ENCODE measurements at regions not wholly inside any gene's neighbourhood (a gene's known extent, or its start where the extent isn't known, plus 50 kb on each side); places are given as distances from the start of the nearest gene placed in this dataset.

GRCh38 chr7:26036092-26036491, 115.9 kb upstream of the NFE2L3 start:
- H2AFZ ChIP-seq (ENCODE audit: low read depth, low read length): no peak overlapping the region
- no peaks in the 10 kb centered on the region for H3K9me1 ChIP-seq (replicated peaks; ENCODE audit: control insufficient read depth, extremely low read depth, insufficient read depth, low read length)
- no peaks in the 10 kb centered on the region for H3K36me3 ChIP-seq (ENCODE audit: control insufficient read depth in 2 of 2, extremely low read depth in 1 of 2, insufficient read depth in 2 of 2, low read length in 2 of 2)
- no TSS peak for BruUV-seq (replicated peaks)
- no peaks in the 10 kb centered on the region for H4K20me1 ChIP-seq (replicated peaks; ENCODE audit: control insufficient read depth, extremely low read depth, insufficient read depth, low read length)
- no peak overlapping the region for H3K4me2 ChIP-seq (ENCODE audit: insufficient read depth, low read length)
- H3K9ac ChIP-seq (replicated peaks; ENCODE audit: extremely low read depth, insufficient read depth, low read length): no peak overlapping the region
- H3K27ac ChIP-seq (ENCODE audit: insufficient read depth, low read depth, low read length): no peak overlapping the region
- H3K4me1 ChIP-seq (ENCODE audit: control insufficient read depth, extremely low read depth, insufficient read depth, low read length): no peaks in the 10 kb centered on the region
- no peaks in the 10 kb centered on the region for H3K79me2 ChIP-seq (ENCODE audit: control insufficient read depth, insufficient read depth, low read length)
- H3K27me3 ChIP-seq (ENCODE audit: control insufficient read depth in 2 of 2, insufficient read depth in 2 of 2, low read length in 2 of 2): no peaks in the 10 kb centered on the region
- dilution Hi-C loops (cut with MboI; ENCODE audit: extremely low pct_ligation_motif_present, low sequenced_read_pairs): no loop called here
- intact Hi-C loops (cut with micrococcal nuclease): no loop called here
- no peak overlapping the region for H3K4me3 ChIP-seq (replicated peaks in 1 of 3; ENCODE audit: insufficient read depth in 1 of 3, low read depth in 1 of 3, low read length in 3 of 3)
- no peak for TF ChIP-seq MYC (IDR thresholded peaks at IDR 0.05; ENCODE audit: low read depth, low read length)
- TF ChIP-seq POLR2AphosphoS5 (IDR thresholded peaks at IDR 0.05; ENCODE audit: insufficient read depth, low read depth, low read length): no peak
- no peak for TF ChIP-seq EZH2 (IDR thresholded peaks at IDR 0.05; ENCODE audit: borderline replicate concordance, low read depth, low read length, severe bottlenecking)
- DNase-seq (ENCODE audit: low read depth, low spot score) (no peak), FAIRE-seq (no peak)
- CTCF ChIA-PET: no interaction called here
- POLR2A ChIA-PET: no interaction called here
- H3K9me3 ChIP-seq (replicated peaks; ENCODE audit: control insufficient read depth, insufficient read depth, low read length): no peaks in the 10 kb centered on the region

- no peak overlapping the region for H2AFZ ChIP-seq (ENCODE audit: low read depth, low read length)
- H3K4me2 ChIP-seq (ENCODE audit: insufficient read depth, low read length): no peak overlapping the region
- no peaks in the 10 kb centered on the region for H3K27me3 ChIP-seq (ENCODE audit: control insufficient read depth in 2 of 2, insufficient read depth in 2 of 2, low read length in 2 of 2)
- H3K9me1 ChIP-seq (replicated peaks; ENCODE audit: control insufficient read depth, extremely low read depth, insufficient read depth, low read length): no peaks in the 10 kb centered on the region
- H3K9ac ChIP-seq (replicated peaks; ENCODE audit: extremely low read depth, insufficient read depth, low read length): no peak overlapping the region
- H3K4me3 ChIP-seq (replicated peaks in 1 of 3; ENCODE audit: insufficient read depth in 1 of 3, low read depth in 1 of 3, low read length in 3 of 3): no peak overlapping the region
- CTCF ChIA-PET: interaction anchor here (0.8 to 1.2 kb wide), 2 partner anchors 143 to 146 kb away, joined by 3 read pairs; no protein-coding TSS in a partner anchor
- H3K9me3 ChIP-seq (replicated peaks; ENCODE audit: control insufficient read depth, insufficient read depth, low read length): no peaks in the 10 kb centered on the region
- dilution Hi-C loops (cut with MboI; ENCODE audit: extremely low pct_ligation_motif_present, low sequenced_read_pairs): no loop called here
- no peak for FAIRE-seq
- POLR2A ChIA-PET: no interaction called here
- H3K4me1 ChIP-seq (ENCODE audit: control insufficient read depth, extremely low read depth, insufficient read depth, low read length): no peaks in the 10 kb centered on the region
- H3K27ac ChIP-seq (ENCODE audit: insufficient read depth, low read depth, low read length): no peak overlapping the region
- TF ChIP-seq FOS (IDR thresholded peaks at IDR 0.05; ENCODE audit: borderline replicate concordance, insufficient read depth, low read length) (no peak), EZH2 (IDR thresholded peaks at IDR 0.05; ENCODE audit: borderline replicate concordance, low read depth, low read length, severe bottlenecking) (no peak), MAX (IDR thresholded peaks at IDR 0.05; ENCODE audit: insufficient read depth, insufficient read length) (no peak), GATA2 (IDR thresholded peaks at IDR 0.05; ENCODE audit: insufficient read depth, insufficient read length, low read depth, low read length) (no peak), POLR2AphosphoS5 (IDR thresholded peaks at IDR 0.05; ENCODE audit: insufficient read depth, low read depth, low read length) (no peak), CTCF (IDR thresholded peaks at IDR 0.05; ENCODE audit: extremely low read depth in 1 of 2, insufficient read depth in 1 of 2, low read depth in 1 of 2, low read length in 2 of 2) (no peak), POLR2A (IDR thresholded peaks at IDR 0.05; ENCODE audit: low read depth, low read length) (no peak), JUN (IDR thresholded peaks at IDR 0.05; ENCODE audit: borderline replicate concordance, insufficient read depth, insufficient read length, low read depth) (no peak), MYC (IDR thresholded peaks at IDR 0.05; ENCODE audit: low read depth, low read length) (no peak)
- H3K36me3 ChIP-seq (ENCODE audit: control insufficient read depth in 2 of 2, extremely low read depth in 1 of 2, insufficient read depth in 2 of 2, low read length in 2 of 2): no peaks in the 10 kb centered on the region
- no peaks in the 10 kb centered on the region for H4K20me1 ChIP-seq (replicated peaks; ENCODE audit: control insufficient read depth, extremely low read depth, insufficient read depth, low read length)
- no peaks in the 10 kb centered on the region for H3K79me2 ChIP-seq (ENCODE audit: control insufficient read depth, insufficient read depth, low read length)
- DNase-seq (ENCODE audit: low read depth, low spot score): no peak
- intact Hi-C loops (cut with micrococcal nuclease): no loop called here
- BruUV-seq (replicated peaks): no TSS peak
Measured at GRCh38 chr7:26038201-26038990, 113.6 kb upstream of the NFE2L3 start.
